H1 (cell line): ENCODE measurements at regions not wholly inside any gene's neighbourhood (a gene's known extent, or its start where the extent isn't known, plus 50 kb on each side); places are given as distances from the start of the nearest gene placed in this dataset.
"Not testable (repeated sequence)": the region's sequence is repeated elsewhere in the genome, so short reads cannot be mapped to it uniquely, and the experiment has no call there.

Source experiments
- CTCF ChIA-PET: fragments of 300-600 bp; sonication (Branson Sonifier 250); formaldehyde crosslinking; loops from one replicate; lab custom pipeline; 2021; ENCODE audit not compliant: partially characterized antibody; lab: Charles Lee
- POLR2A ChIA-PET: fragments of 300-600 bp; sonication (Branson Sonifier 250); formaldehyde crosslinking; loops from one replicate; lab custom pipeline; 2021; ENCODE audit warnings: inconsistent platforms; ENCODE audit not compliant: partially characterized antibody; lab: Charles Lee
- DNase-seq, 2 experiments: peaks; one replicate each; pipeline versions ENCODE4 v3.0.0 to v3.0.0-alpha.2; 2010 to 2022; ENCODE audit warnings: low spot score in 2 of 2, low read depth in 1 of 2, mixed read lengths in 1 of 2
- FAIRE-seq: peaks from 2 replicates; lab custom pipeline; 2011; peaks lifted over from hg19 to GRCh38; lab: Jason Lieb, UNC
- H2AFZ ChIP-seq: 2 replicates; pipeline ENCODE4 v1.8.1; 2012; ENCODE audit warnings: low read length, inconsistent platforms
- H2AK5ac ChIP-seq: 2 replicates; pipeline ENCODE4 v1.6.1; 2013; ENCODE audit warnings: low read depth, low read length
- H2BK120ac ChIP-seq: replicated peaks from 2 replicates; pipeline ENCODE3; 2013; ENCODE audit warnings: low read depth, low read length, inconsistent platforms
- H2BK12ac ChIP-seq: 2 replicates; pipeline ENCODE4 v1.6.1; 2013; ENCODE audit warnings: low read depth, low read length
- H2BK15ac ChIP-seq: 2 replicates; pipeline ENCODE4 v1.6.1; 2013; ENCODE audit warnings: low read length
- H2BK20ac ChIP-seq: 2 replicates; pipeline ENCODE4 v1.6.1; 2013; ENCODE audit warnings: low read length
- H2BK5ac ChIP-seq: 2 replicates; pipeline ENCODE4 v1.6.1; 2013; ENCODE audit warnings: low read depth, low read length
- H3K14ac ChIP-seq: 2 replicates; pipeline ENCODE4 v1.6.1; 2013; ENCODE audit warnings: inconsistent platforms; ENCODE audit not compliant: insufficient read length
- H3K18ac ChIP-seq: 2 replicates; pipeline ENCODE4 v1.6.1; 2013; ENCODE audit warnings: low read length; ENCODE audit errors: extremely low read depth
- H3K23ac ChIP-seq: 2 replicates; pipeline ENCODE4 v1.6.1; 2013; ENCODE audit warnings: inconsistent platforms; ENCODE audit not compliant: insufficient read length
- H3K23me2 ChIP-seq: 2 replicates; pipeline ENCODE4 v1.6.1; 2013; ENCODE audit warnings: low read depth, low read length
- H3K27ac ChIP-seq: 2 replicates; pipeline ENCODE4 v1.6.1; 2011; ENCODE audit warnings: low read depth, low read length, inconsistent platforms
- H3K27me3 ChIP-seq, 4 experiments: replicated peaks in 1 of 4; 1 replicate in 1 of 4; 2 replicates in 3 of 4; pipeline versions ENCODE4 v1.6.1 to v1.8.1; 2011 to 2013; ENCODE audit warnings: low read length in 3 of 4, mild to moderate bottlenecking in 3 of 4, inconsistent platforms in 2 of 4, mixed read lengths in 2 of 4, moderate library complexity in 1 of 4; ENCODE audit not compliant: control insufficient read depth in 3 of 4, insufficient read depth in 3 of 4; ENCODE audit errors: extremely low read depth in 1 of 4
- H3K36me3 ChIP-seq, 4 experiments: 2 replicates each; pipeline versions ENCODE4 v1.6.1 to v1.8.1; 2011 to 2013; ENCODE audit warnings: mild to moderate bottlenecking in 4 of 4, low read length in 3 of 4, moderate library complexity in 2 of 4, control low read depth in 1 of 4, inconsistent platforms in 1 of 4; ENCODE audit not compliant: insufficient read depth in 4 of 4, control insufficient read depth in 2 of 4
- H3K4ac ChIP-seq: replicated peaks from 2 replicates; pipeline ENCODE3; 2013; ENCODE audit warnings: low read length, low read depth, mixed read lengths, inconsistent platforms; ENCODE audit not compliant: insufficient read length
- H3K4me1 ChIP-seq, 4 experiments: replicated peaks in 1 of 4; 1 replicate in 1 of 4; 2 replicates in 3 of 4; pipeline versions ENCODE4 v1.6.1 to v1.8.1; 2011 to 2013; ENCODE audit warnings: low read length in 3 of 4, inconsistent platforms in 2 of 4, mixed read lengths in 1 of 4; ENCODE audit not compliant: insufficient read depth in 4 of 4, control insufficient read depth in 3 of 4
- H3K4me2 ChIP-seq, 2 experiments: 2 replicates each; pipeline versions ENCODE4 v1.6.1 to v1.8.1; 2011 to 2013; ENCODE audit warnings: low read depth in 2 of 2, low read length in 2 of 2, control low read depth in 1 of 2, inconsistent platforms in 1 of 2, mild to moderate bottlenecking in 1 of 2; ENCODE audit not compliant: insufficient read depth in 1 of 2
- H3K4me3 ChIP-seq, 4 experiments: fragments of 200-600, 300-600 bp in 1 of 4; sonication (generic), shearing (Covaris generic), sonication (Bioruptor Twin) in 1 of 4; 2 replicates each; pipeline versions ENCODE4 v1.5.1 to v1.8.1; 2011 to 2016; ENCODE audit warnings: low read length in 4 of 4, low read depth in 3 of 4, control low read depth in 2 of 4, inconsistent platforms in 2 of 4, mild to moderate bottlenecking in 2 of 4, mixed read lengths in 1 of 4, moderate library complexity in 1 of 4; ENCODE audit not compliant: insufficient read depth in 2 of 4; ENCODE audit errors: extremely low read depth in 1 of 4
- H3K56ac ChIP-seq: replicated peaks from 2 replicates; pipeline ENCODE3; 2013; ENCODE audit warnings: low read depth, mild to moderate bottlenecking, mixed read lengths, low read length, inconsistent platforms; ENCODE audit not compliant: insufficient read length
- H3K79me1 ChIP-seq: 2 replicates; pipeline ENCODE4 v1.6.1; 2013; ENCODE audit warnings: low read depth, low read length, control low read depth
- H3K79me2 ChIP-seq, 2 experiments: 2 replicates each; pipeline versions ENCODE4 v1.6.1 to v1.8.1; 2012 to 2013; ENCODE audit warnings: low read length in 2 of 2, mild to moderate bottlenecking in 2 of 2, inconsistent platforms in 1 of 2; ENCODE audit not compliant: insufficient read depth in 2 of 2, control insufficient read depth in 1 of 2
- H3K9ac ChIP-seq, 4 experiments: replicated peaks in 1 of 4; 1 replicate in 1 of 4; 2 replicates in 3 of 4; pipeline versions ENCODE4 v1.6.1 to v1.8.1; 2011 to 2013; ENCODE audit warnings: low read depth in 3 of 4, low read length in 3 of 4, control low read depth in 2 of 4, mild to moderate bottlenecking in 2 of 4, moderate library complexity in 2 of 4, inconsistent platforms in 1 of 4; ENCODE audit errors: extremely low read depth in 1 of 4
- H3K9me3 ChIP-seq, 2 experiments: 2 replicates each; pipeline versions ENCODE4 v1.6.1 to v1.8.1; 2012 to 2013; ENCODE audit warnings: mild to moderate bottlenecking in 2 of 2, moderate library complexity in 2 of 2, control low read depth in 1 of 2, inconsistent platforms in 1 of 2, low read depth in 1 of 2, low read length in 1 of 2, mixed read lengths in 1 of 2; ENCODE audit not compliant: insufficient read depth in 2 of 2
- H4K20me1 ChIP-seq, 2 experiments: replicated peaks in 1 of 2; 2 replicates each; pipeline versions ENCODE3 to v1.8.1; 2011 to 2013; ENCODE audit warnings: inconsistent platforms in 2 of 2, low read length in 2 of 2, mild to moderate bottlenecking in 1 of 2; ENCODE audit not compliant: insufficient read depth in 2 of 2, control insufficient read depth in 1 of 2
- H4K5ac ChIP-seq: 2 replicates; pipeline ENCODE4 v1.6.1; 2013; ENCODE audit warnings: low read length, low read depth, mixed read lengths, inconsistent platforms; ENCODE audit not compliant: insufficient read length
- H4K8ac ChIP-seq: 2 replicates; pipeline ENCODE4 v1.8.0; 2013; ENCODE audit warnings: mild to moderate bottlenecking, moderate library complexity, low read length, inconsistent platforms; ENCODE audit not compliant: insufficient read depth; ENCODE audit errors: extremely low read depth
- H4K91ac ChIP-seq: replicated peaks from 2 replicates; pipeline ENCODE3; 2013; ENCODE audit warnings: low read length, mixed read lengths, inconsistent platforms; ENCODE audit not compliant: insufficient read length
- whole genome bisulfite sequencing, 2 experiments: shearing (Covaris generic) in 1 of 2; methylation state at CpG; one replicate each; pipeline versions ENCODE4 v1.1.6 to v1.1.7; 2013 to 2015; ENCODE audit warnings: low lambda C conversion rate in 2 of 2, mixed read lengths in 2 of 2, inconsistent platforms in 1 of 2, low coverage in 1 of 2, missing lambda C conversion rate in 1 of 2; ENCODE audit not compliant: insufficient replicate concordance in 2 of 2, insufficient coverage in 1 of 2, insufficient read length in 1 of 2; ENCODE audit errors: extremely low coverage in 1 of 2, missing lambda C conversion rate in 1 of 2; 5-methylcytosine and 5-hydroxymethylcytosine counted together

DNA sequence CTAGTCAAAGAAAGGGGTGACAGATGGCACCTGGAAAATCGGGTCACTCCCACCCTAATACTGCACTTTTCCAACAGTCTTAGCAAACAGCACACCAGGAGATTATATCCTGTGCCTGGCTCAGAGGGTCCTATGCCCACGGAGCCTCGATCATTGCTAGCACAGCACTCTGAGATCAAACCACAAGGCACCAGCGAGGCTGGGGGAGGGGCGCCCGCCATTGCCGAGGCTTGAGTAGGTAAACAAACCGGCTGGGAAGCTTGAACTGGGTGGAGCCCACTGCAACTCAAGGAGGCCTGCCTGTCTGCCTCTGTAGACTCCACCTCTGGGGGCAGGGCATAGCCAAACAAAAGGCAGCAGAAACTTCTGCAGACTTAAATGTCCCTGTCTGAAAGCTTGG, 88.9 kb upstream of the GPR101 start:
- H2BK5ac ChIP-seq, H3K36me3 ChIP-seq, H2BK20ac ChIP-seq, H3K27me3 ChIP-seq, H4K91ac ChIP-seq, H4K8ac ChIP-seq, H3K23ac ChIP-seq, H2BK120ac ChIP-seq, POLR2A ChIA-PET, H3K79me1 ChIP-seq, H3K23me2 ChIP-seq, H4K20me1 ChIP-seq, H3K9me3 ChIP-seq, H3K4me1 ChIP-seq, CTCF ChIA-PET, H3K14ac ChIP-seq, H3K4me3 ChIP-seq, H3K56ac ChIP-seq, H3K9ac ChIP-seq, H3K27ac ChIP-seq, H2BK12ac ChIP-seq, H3K4me2 ChIP-seq, DNase-seq, H3K79me2 ChIP-seq, H3K18ac ChIP-seq, H2AFZ ChIP-seq, FAIRE-seq, H4K5ac ChIP-seq, H3K4ac ChIP-seq, H2BK15ac ChIP-seq, H2AK5ac ChIP-seq: not testable (repeated sequence)
- WGBS, 2 experiments = 95% methylated on average over 5 of the region's 8 CpGs; no CpG with 5 or more reads in 1 of the 2 experiments
